Upper lobe of left lung (tissue), 4 donors: ENCODE measurements at regions not wholly inside any gene's neighbourhood (a gene's known extent, or its start where the extent isn't known, plus 50 kb on each side); places are given as distances from the start of the nearest gene placed in this dataset.

Source experiments
- EP300 ChIP-seq, 4 donors: sonication (generic); formaldehyde crosslinking; IDR thresholded peaks; one replicate each; pipeline ENCODE4 v1.5.1; 2017; ENCODE audit warnings: antibody characterized with exemption in 4 of 4, control low read depth in 2 of 4
- TF ChIP-seq, protein P1 (sequence below), 6 experiments: fragments of 450-650 bp in 4 of 6; fragments of 200-600 bp in 2 of 6; sonication (generic) in 2 of 6; IDR thresholded peaks; one replicate each; pipeline ENCODE4 v1.5.1; 2016 to 2019; ENCODE audit warnings: antibody characterized with exemption in 6 of 6

DNA sequence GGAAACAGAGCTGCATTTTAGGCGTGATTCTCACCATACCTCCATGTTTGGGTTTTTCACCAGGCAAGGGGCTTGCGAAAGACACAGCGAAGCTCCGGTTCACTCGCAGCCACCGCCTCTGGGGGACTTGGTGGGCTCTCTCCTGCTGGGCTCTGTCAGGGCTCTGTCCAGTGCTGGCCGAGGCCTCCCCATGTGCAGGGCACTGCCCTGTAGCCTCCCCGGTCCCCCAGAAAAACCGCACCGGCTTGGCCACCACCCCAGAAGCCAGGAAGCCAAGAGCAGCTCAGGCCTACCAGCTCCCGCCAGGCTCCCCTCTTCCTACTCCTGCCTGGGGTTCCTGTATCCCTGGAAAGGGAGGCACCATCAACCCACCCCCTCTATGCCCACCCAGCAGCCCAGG, 151.5 kb downstream of the CTTN start:
- TF ChIP-seq EP300 (IDR thresholded peaks at IDR 0.05): no peak
- TF ChIP-seq, protein P1, sequence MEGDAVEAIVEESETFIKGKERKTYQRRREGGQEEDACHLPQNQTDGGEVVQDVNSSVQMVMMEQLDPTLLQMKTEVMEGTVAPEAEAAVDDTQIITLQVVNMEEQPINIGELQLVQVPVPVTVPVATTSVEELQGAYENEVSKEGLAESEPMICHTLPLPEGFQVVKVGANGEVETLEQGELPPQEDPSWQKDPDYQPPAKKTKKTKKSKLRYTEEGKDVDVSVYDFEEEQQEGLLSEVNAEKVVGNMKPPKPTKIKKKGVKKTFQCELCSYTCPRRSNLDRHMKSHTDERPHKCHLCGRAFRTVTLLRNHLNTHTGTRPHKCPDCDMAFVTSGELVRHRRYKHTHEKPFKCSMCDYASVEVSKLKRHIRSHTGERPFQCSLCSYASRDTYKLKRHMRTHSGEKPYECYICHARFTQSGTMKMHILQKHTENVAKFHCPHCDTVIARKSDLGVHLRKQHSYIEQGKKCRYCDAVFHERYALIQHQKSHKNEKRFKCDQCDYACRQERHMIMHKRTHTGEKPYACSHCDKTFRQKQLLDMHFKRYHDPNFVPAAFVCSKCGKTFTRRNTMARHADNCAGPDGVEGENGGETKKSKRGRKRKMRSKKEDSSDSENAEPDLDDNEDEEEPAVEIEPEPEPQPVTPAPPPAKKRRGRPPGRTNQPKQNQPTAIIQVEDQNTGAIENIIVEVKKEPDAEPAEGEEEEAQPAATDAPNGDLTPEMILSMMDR (IDR thresholded peaks at IDR 0.05): no peak
